Calu3 (cell line): ENCODE measurements at regions not wholly inside any gene's neighbourhood (a gene's known extent, or its start where the extent isn't known, plus 50 kb on each side); places are given as distances from the start of the nearest gene placed in this dataset.

Source experiments
- BruUV-seq: library from RNA; stranded (reverse); fragments of 400-500 nt; replicated peaks from 2 replicates; lab custom pipeline; 2021; lab: Mats Ljungman, UMichigan
- CTCF ChIA-PET: fragments of 300-600 bp; sonication (Branson Sonifier 250); formaldehyde crosslinking; loops from one replicate; lab custom pipeline; 2022; ENCODE audit warnings: antibody characterized with exemption; lab: Charles Lee
- DNase-seq: peaks from one replicate; pipeline ENCODE4 v3.0.0; 2022
- H3K27ac Mint-ChIP-seq: one replicate; pipeline ENCODE4 v1.8.0; 2022; ENCODE audit warnings: mixed read lengths; ENCODE audit not compliant: unreplicated experiment
- H3K27me3 Mint-ChIP-seq: one replicate; pipeline ENCODE4 v1.8.0; 2022; ENCODE audit warnings: mixed read lengths; ENCODE audit not compliant: unreplicated experiment
- H3K36me3 Mint-ChIP-seq: one replicate; pipeline ENCODE4 v1.8.0; 2022; ENCODE audit warnings: mild to moderate bottlenecking, moderate library complexity, mixed read lengths; ENCODE audit not compliant: insufficient read depth, unreplicated experiment
- H3K4me1 Mint-ChIP-seq: one replicate; pipeline ENCODE4 v1.8.0; 2022; ENCODE audit warnings: mild to moderate bottlenecking, low read depth, mixed read lengths; ENCODE audit not compliant: unreplicated experiment
- H3K4me3 Mint-ChIP-seq: one replicate; pipeline ENCODE4 v1.8.0; 2022; ENCODE audit warnings: mild to moderate bottlenecking, low read depth, moderate library complexity, mixed read lengths; ENCODE audit not compliant: unreplicated experiment
- H3K9me3 Mint-ChIP-seq: one replicate; pipeline ENCODE4 v1.8.0; 2022; ENCODE audit warnings: low read depth, mixed read lengths; ENCODE audit not compliant: unreplicated experiment
- intact Hi-C: fragments of 100-400 bp; cut with micrococcal nuclease; formaldehyde crosslinking; loops from one replicate; pipeline ENCODE4 v1.10.0; 2022; ENCODE audit not compliant: unreplicated experiment
- TF ChIP-seq, protein P1 (sequence below): fragments of 200-600 bp; IDR thresholded peaks from one replicate; pipeline ENCODE4 v1.8.0; 2022; ENCODE audit warnings: antibody characterized with exemption; ENCODE audit not compliant: unreplicated experiment

GRCh38 chr3:26346497-26346896, 276.1 kb upstream of the LRRC3B start:
- no peak overlapping the region for H3K4me3 Mint-ChIP-seq
- H3K27me3 Mint-ChIP-seq, result no peaks in the 10 kb centered on the region
- no TSS peak for BruUV-seq
- TF ChIP-seq, protein P1, sequence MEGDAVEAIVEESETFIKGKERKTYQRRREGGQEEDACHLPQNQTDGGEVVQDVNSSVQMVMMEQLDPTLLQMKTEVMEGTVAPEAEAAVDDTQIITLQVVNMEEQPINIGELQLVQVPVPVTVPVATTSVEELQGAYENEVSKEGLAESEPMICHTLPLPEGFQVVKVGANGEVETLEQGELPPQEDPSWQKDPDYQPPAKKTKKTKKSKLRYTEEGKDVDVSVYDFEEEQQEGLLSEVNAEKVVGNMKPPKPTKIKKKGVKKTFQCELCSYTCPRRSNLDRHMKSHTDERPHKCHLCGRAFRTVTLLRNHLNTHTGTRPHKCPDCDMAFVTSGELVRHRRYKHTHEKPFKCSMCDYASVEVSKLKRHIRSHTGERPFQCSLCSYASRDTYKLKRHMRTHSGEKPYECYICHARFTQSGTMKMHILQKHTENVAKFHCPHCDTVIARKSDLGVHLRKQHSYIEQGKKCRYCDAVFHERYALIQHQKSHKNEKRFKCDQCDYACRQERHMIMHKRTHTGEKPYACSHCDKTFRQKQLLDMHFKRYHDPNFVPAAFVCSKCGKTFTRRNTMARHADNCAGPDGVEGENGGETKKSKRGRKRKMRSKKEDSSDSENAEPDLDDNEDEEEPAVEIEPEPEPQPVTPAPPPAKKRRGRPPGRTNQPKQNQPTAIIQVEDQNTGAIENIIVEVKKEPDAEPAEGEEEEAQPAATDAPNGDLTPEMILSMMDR, result no peak
- CTCF ChIA-PET, result no interaction called here
- no peak for DNase-seq
- H3K36me3 Mint-ChIP-seq, result no peaks in the 10 kb centered on the region
- H3K9me3 Mint-ChIP-seq, result peaks cover 10% of the 10 kb centered on the region
- no peaks in the 10 kb centered on the region for H3K4me1 Mint-ChIP-seq
- intact Hi-C loops, result no loop called here
- H3K27ac Mint-ChIP-seq, result no peak overlapping the region

GRCh38 chr3:26347150-26347549, 275.4 kb upstream of the LRRC3B start:
- intact Hi-C loops, result no loop called here
- H3K27ac Mint-ChIP-seq, result no peak overlapping the region
- H3K4me1 Mint-ChIP-seq, result no peaks in the 10 kb centered on the region
- H3K9me3 Mint-ChIP-seq, result peaks cover 10% of the 10 kb centered on the region
- CTCF ChIA-PET, result no interaction called here
- DNase-seq, result no peak
- H3K4me3 Mint-ChIP-seq, result no peak overlapping the region
- no peaks in the 10 kb centered on the region for H3K27me3 Mint-ChIP-seq
- no peaks in the 10 kb centered on the region for H3K36me3 Mint-ChIP-seq
- TF ChIP-seq, protein P1, result no peak
- BruUV-seq, result no TSS peak

GRCh38 chr3:26350853-26351252, 271.7 kb upstream of the LRRC3B start:
- BruUV-seq, result no TSS peak
- Mint-ChIP-seq H3K4me3 (no peak overlapping the region), H3K27me3 (no peaks in the 10 kb centered on the region), H3K4me1 (no peaks in the 10 kb centered on the region), H3K36me3 (no peaks in the 10 kb centered on the region), H3K9me3 (peaks cover 12% of the 10 kb centered on the region), H3K27ac (no peak overlapping the region)
- TF ChIP-seq, protein P1, result no peak
- CTCF ChIA-PET, result no interaction called here
- no peak for DNase-seq
- intact Hi-C loops, result no loop called here

DNA sequence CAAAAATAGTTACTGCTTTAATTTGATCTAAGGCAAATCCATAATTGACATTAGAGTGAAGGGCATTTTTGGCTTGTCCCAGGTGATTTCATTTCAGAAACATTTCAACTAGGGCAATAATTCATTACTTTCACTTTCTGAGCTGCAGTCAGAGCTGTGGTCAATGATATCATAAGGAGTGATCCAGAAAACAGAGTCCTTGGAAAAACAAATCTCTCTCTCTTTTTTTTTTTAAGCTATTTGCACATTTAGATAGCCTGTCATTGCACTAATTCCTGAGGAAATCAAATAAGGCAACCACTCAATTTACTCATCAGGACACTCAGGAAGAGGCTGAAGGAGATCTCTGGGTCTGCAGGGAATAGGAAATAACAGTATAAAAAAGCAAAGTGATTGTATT, 269.5 kb upstream of the LRRC3B start:
- H3K9me3 Mint-ChIP-seq, result peaks cover 14% of the 10 kb centered on the region
- no TSS peak for BruUV-seq
- no peak for DNase-seq
- intact Hi-C loops, result no loop called here
- H3K4me3 Mint-ChIP-seq, result no peak overlapping the region
- H3K27me3 Mint-ChIP-seq, result no peaks in the 10 kb centered on the region
- CTCF ChIA-PET, result no interaction called here
- no peak overlapping the region for H3K27ac Mint-ChIP-seq
- TF ChIP-seq, protein P1, result no peak
- H3K36me3 Mint-ChIP-seq, result no peaks in the 10 kb centered on the region
- no peaks in the 10 kb centered on the region for H3K4me1 Mint-ChIP-seq
